HFF-Myc (cell line): ENCODE measurements at regions not wholly inside any gene's neighbourhood (a gene's known extent, or its start where the extent isn't known, plus 50 kb on each side); places are given as distances from the start of the nearest gene placed in this dataset.
"Not testable (repeated sequence)": the region's sequence is repeated elsewhere in the genome, so short reads cannot be mapped to it uniquely, and the experiment has no call there.

ENCODE experiments used
- DNase-seq: peaks from one replicate; pipeline ENCODE4 v3.0.0-alpha.2; 2011; ENCODE audit warnings: low read depth; ENCODE audit errors: extremely low read depth
- H3K4me3 ChIP-seq: replicated peaks from 2 replicates; pipeline ENCODE4 v1.5.1; 2011; ENCODE audit warnings: low read depth, mild to moderate bottlenecking, control low read depth, low read length
- CTCF ChIP-seq: IDR thresholded peaks from 2 replicates; pipeline ENCODE4 v1.5.1; 2012; ENCODE audit warnings: mild to moderate bottlenecking, low read depth, low read length, control low read depth; ENCODE audit errors: missing control alignments

GRCh38 chr14:86933958-86934595, 1058.9 kb downstream of the GALC start:
- H3K4me3 ChIP-seq = no peak overlapping the region
- no peak for TF ChIP-seq CTCF
- no peak for DNase-seq

GRCh38 chr14:86933460-86933859, 1059.5 kb downstream of the GALC start:
- no peak for TF ChIP-seq CTCF
- H3K4me3 ChIP-seq = no peak overlapping the region
- no peak for DNase-seq

GRCh38 chr14:86915406-86915805, 1077.6 kb downstream of the GALC start:
- no peak for DNase-seq
- H3K4me3 ChIP-seq = no peak overlapping the region
- TF ChIP-seq CTCF = no peak

GRCh38 chr14:86912709-86913108, 1080.3 kb downstream of the GALC start:
- H3K4me3 ChIP-seq = no peak overlapping the region
- DNase-seq = no peak
- no peak for TF ChIP-seq CTCF

- no peak for DNase-seq
- no peak overlapping the region for H3K4me3 ChIP-seq
- no peak for TF ChIP-seq CTCF
Observed at GRCh38 chr14:86911486-86911885, 1081.5 kb downstream of the GALC start.

GRCh38 chr14:86905386-86905926, 1087.5 kb downstream of the GALC start:
- not testable (repeated sequence) for DNase-seq, H3K4me3 ChIP-seq

GRCh38 chr14:86902176-86902950, 1090.6 kb downstream of the GALC start:
- TF ChIP-seq CTCF = no peak
- H3K4me3 ChIP-seq = no peak overlapping the region
- no peak for DNase-seq
